ENCODE measurements at regions not wholly inside any gene's neighbourhood (a gene's known extent, or its start where the extent isn't known, plus 50 kb on each side); places are given as distances from the start of the nearest gene placed in this dataset.

DNA sequence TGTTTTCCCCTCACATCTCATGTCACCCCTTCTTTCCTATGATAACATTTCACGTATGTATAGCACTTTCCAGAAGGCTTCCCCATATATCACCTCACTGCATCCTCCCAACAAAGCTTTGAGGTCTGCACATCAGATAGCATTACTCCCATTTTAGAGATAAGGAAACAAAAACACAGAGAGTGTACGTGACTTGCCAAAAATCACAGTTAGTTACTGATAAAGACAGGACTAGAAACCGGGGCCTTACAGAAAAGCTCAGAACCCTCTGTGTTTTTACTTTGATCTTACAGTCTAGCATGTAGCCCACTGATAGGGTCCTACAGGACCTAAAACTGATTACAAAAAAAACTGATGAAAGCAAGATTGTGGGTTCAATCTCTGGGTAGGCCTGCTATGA, 202.9 kb upstream of the CDKN3 start:
- TF ChIP-seq, protein P1, sequence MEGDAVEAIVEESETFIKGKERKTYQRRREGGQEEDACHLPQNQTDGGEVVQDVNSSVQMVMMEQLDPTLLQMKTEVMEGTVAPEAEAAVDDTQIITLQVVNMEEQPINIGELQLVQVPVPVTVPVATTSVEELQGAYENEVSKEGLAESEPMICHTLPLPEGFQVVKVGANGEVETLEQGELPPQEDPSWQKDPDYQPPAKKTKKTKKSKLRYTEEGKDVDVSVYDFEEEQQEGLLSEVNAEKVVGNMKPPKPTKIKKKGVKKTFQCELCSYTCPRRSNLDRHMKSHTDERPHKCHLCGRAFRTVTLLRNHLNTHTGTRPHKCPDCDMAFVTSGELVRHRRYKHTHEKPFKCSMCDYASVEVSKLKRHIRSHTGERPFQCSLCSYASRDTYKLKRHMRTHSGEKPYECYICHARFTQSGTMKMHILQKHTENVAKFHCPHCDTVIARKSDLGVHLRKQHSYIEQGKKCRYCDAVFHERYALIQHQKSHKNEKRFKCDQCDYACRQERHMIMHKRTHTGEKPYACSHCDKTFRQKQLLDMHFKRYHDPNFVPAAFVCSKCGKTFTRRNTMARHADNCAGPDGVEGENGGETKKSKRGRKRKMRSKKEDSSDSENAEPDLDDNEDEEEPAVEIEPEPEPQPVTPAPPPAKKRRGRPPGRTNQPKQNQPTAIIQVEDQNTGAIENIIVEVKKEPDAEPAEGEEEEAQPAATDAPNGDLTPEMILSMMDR (IDR thresholded peaks at IDR 0.05) = no peak
- TF ChIP-seq EP300 (IDR thresholded peaks at IDR 0.05) = no peak
- TF ChIP-seq POLR2A (IDR thresholded peaks at IDR 0.05) = no peak
- TF ChIP-seq POLR2AphosphoS5 (IDR thresholded peaks at IDR 0.05) = no peak
